ENCODE measurements at regions not wholly inside any gene's neighbourhood (a gene's known extent, or its start where the extent isn't known, plus 50 kb on each side); places are given as distances from the start of the nearest gene placed in this dataset.

DNA sequence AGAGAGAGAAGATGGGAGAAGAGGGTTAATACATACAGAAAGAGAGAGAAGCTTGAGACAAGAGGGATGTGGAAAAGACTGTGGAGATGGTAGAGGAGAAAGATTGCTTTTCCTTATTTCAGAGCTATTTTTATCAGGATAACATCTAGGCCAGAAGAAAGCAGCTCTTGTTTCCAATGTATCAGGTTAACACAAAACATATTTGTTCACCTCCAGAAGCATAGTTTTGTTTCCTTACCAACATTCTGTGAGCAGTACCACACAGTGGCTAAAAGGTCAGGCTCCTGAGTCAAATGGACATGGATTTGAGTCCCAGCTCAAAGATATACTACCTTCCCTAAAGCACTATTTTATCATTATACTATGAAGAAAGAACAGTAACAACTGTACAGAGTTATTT is 185.5 kb downstream of the DUSP10 start:
- Histone ChIP-seq H3K36me3 (ENCODE audit: insufficient read depth, low read length) (no peaks in the 10 kb centered on the region), H3K27ac (ENCODE audit: low read length) (no peak overlapping the region), H3F3A (ENCODE audit: insufficient read depth, low read length, poor library complexity, severe bottlenecking) (no peaks in the 10 kb centered on the region), H2AFZ (ENCODE audit: low read depth, low read length) (no peak overlapping the region), H3K9me2 (ENCODE audit: insufficient read depth, low read length) (no peaks in the 10 kb centered on the region), H3K4me2 (ENCODE audit: low read length) (no peak overlapping the region), H3K9me3 (ENCODE audit: low read length) (no peaks in the 10 kb centered on the region), H3K79me2 (replicated peaks; ENCODE audit: insufficient read depth, low read length) (no peaks in the 10 kb centered on the region), H3K27me3 (ENCODE audit: insufficient read depth, low read depth, low read length) (no peaks in the 10 kb centered on the region), H3K9ac (ENCODE audit: low read length) (no peak overlapping the region), H3K4me3 (ENCODE audit: low read length) (no peak overlapping the region), H4K20me1 (ENCODE audit: insufficient read depth) (no peaks in the 10 kb centered on the region)
- TF ChIP-seq EZH2 (IDR thresholded peaks at IDR 0.05; ENCODE audit: borderline replicate concordance, insufficient read depth, low read length, poor library complexity, severe bottlenecking) (no peak), MXI1 (conservative IDR thresholded peaks at IDR 0.05; ENCODE audit: poor library complexity, severe bottlenecking) (no peak), EP300 (conservative IDR thresholded peaks at IDR 0.05; ENCODE audit: poor library complexity, severe bottlenecking) (no peak)

DNA sequence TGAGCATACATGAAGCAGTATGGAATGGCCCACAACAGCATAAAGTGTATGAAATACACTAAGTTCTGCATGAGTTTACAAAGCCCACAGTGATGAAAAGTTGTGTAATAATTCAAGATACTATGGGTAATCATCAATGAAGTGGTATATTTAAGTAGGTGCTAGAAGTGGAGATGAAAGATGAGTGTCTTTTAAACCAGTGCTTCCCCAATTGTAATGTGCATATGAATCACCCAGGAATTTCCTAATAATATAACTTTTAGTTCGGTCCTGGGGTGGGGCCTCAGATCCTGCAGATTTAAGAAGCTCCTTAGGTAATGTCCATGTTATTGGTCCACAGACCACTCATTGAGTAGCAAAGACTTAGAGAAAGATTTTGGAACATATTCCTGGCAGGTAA is 184.9 kb downstream of the DUSP10 start:
- Histone ChIP-seq H2AFZ (ENCODE audit: low read depth, low read length) (no peak overlapping the region), H3K9ac (ENCODE audit: low read length) (no peak overlapping the region), H3F3A (ENCODE audit: insufficient read depth, low read length, poor library complexity, severe bottlenecking) (no peaks in the 10 kb centered on the region), H4K20me1 (ENCODE audit: insufficient read depth) (no peaks in the 10 kb centered on the region), H3K36me3 (ENCODE audit: insufficient read depth, low read length) (no peaks in the 10 kb centered on the region), H3K4me3 (ENCODE audit: low read length) (no peak overlapping the region), H3K79me2 (replicated peaks; ENCODE audit: insufficient read depth, low read length) (no peaks in the 10 kb centered on the region), H3K27me3 (ENCODE audit: insufficient read depth, low read depth, low read length) (no peaks in the 10 kb centered on the region), H3K9me3 (ENCODE audit: low read length) (no peaks in the 10 kb centered on the region), H3K4me2 (ENCODE audit: low read length) (no peak overlapping the region), H3K9me2 (ENCODE audit: insufficient read depth, low read length) (no peaks in the 10 kb centered on the region), H3K27ac (ENCODE audit: low read length) (no peak overlapping the region)
- TF ChIP-seq, protein P1, sequence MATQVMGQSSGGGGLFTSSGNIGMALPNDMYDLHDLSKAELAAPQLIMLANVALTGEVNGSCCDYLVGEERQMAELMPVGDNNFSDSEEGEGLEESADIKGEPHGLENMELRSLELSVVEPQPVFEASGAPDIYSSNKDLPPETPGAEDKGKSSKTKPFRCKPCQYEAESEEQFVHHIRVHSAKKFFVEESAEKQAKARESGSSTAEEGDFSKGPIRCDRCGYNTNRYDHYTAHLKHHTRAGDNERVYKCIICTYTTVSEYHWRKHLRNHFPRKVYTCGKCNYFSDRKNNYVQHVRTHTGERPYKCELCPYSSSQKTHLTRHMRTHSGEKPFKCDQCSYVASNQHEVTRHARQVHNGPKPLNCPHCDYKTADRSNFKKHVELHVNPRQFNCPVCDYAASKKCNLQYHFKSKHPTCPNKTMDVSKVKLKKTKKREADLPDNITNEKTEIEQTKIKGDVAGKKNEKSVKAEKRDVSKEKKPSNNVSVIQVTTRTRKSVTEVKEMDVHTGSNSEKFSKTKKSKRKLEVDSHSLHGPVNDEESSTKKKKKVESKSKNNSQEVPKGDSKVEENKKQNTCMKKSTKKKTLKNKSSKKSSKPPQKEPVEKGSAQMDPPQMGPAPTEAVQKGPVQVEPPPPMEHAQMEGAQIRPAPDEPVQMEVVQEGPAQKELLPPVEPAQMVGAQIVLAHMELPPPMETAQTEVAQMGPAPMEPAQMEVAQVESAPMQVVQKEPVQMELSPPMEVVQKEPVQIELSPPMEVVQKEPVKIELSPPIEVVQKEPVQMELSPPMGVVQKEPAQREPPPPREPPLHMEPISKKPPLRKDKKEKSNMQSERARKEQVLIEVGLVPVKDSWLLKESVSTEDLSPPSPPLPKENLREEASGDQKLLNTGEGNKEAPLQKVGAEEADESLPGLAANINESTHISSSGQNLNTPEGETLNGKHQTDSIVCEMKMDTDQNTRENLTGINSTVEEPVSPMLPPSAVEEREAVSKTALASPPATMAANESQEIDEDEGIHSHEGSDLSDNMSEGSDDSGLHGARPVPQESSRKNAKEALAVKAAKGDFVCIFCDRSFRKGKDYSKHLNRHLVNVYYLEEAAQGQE (IDR thresholded peaks at IDR 0.05; ENCODE audit: borderline replicate concordance): no peak
- no peak for TF ChIP-seq EZH2 (IDR thresholded peaks at IDR 0.05; ENCODE audit: borderline replicate concordance, insufficient read depth, low read length, poor library complexity, severe bottlenecking)
- TF ChIP-seq TAF1 (IDR thresholded peaks at IDR 0.05; ENCODE audit: low read depth): no peak
- no peak for TF ChIP-seq SMC3 (conservative IDR thresholded peaks at IDR 0.05; ENCODE audit: poor library complexity)
- no peak for TF ChIP-seq EP300 (conservative IDR thresholded peaks at IDR 0.05; ENCODE audit: poor library complexity, severe bottlenecking)
- TF ChIP-seq, protein P2, sequence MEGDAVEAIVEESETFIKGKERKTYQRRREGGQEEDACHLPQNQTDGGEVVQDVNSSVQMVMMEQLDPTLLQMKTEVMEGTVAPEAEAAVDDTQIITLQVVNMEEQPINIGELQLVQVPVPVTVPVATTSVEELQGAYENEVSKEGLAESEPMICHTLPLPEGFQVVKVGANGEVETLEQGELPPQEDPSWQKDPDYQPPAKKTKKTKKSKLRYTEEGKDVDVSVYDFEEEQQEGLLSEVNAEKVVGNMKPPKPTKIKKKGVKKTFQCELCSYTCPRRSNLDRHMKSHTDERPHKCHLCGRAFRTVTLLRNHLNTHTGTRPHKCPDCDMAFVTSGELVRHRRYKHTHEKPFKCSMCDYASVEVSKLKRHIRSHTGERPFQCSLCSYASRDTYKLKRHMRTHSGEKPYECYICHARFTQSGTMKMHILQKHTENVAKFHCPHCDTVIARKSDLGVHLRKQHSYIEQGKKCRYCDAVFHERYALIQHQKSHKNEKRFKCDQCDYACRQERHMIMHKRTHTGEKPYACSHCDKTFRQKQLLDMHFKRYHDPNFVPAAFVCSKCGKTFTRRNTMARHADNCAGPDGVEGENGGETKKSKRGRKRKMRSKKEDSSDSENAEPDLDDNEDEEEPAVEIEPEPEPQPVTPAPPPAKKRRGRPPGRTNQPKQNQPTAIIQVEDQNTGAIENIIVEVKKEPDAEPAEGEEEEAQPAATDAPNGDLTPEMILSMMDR (IDR thresholded peaks at IDR 0.05; ENCODE audit: poor library complexity, severe bottlenecking): no peak
- no peak for TF ChIP-seq POLR2AphosphoS5 (IDR thresholded peaks at IDR 0.05)
- no peak for TF ChIP-seq RAD21 (conservative IDR thresholded peaks at IDR 0.05)

DNA sequence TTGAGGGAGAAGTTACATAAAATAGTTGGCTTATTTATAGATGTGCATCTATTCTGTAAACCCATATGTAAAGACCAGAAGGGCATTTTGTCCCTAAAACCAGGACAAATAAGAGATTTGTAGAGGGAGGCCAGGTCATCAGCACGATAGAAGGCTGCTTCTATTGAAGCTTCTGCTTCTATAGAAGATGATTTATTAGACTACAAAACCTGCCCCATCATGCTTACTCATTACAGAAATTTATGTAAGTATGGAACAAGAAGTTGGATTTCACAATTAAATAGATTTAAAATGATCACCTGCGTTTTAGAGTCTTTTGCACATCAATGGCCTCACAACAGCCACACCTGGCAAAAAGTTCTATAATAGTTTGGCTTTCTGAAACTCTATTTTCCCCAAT is 183.5 kb downstream of the DUSP10 start:
- Histone ChIP-seq H4K20me1 (ENCODE audit: insufficient read depth) (no peaks in the 10 kb centered on the region), H3K9me2 (ENCODE audit: insufficient read depth, low read length) (no peaks in the 10 kb centered on the region), H2AFZ (ENCODE audit: low read depth, low read length) (no peak overlapping the region), H3K9ac (ENCODE audit: low read length) (no peak overlapping the region), H3K9me3 (ENCODE audit: low read length) (no peaks in the 10 kb centered on the region), H3K79me2 (replicated peaks; ENCODE audit: insufficient read depth, low read length) (no peaks in the 10 kb centered on the region), H3K36me3 (ENCODE audit: insufficient read depth, low read length) (no peaks in the 10 kb centered on the region), H3K27ac (ENCODE audit: low read length) (no peak overlapping the region), H3K4me2 (ENCODE audit: low read length) (no peak overlapping the region), H3K4me3 (ENCODE audit: low read length) (no peak overlapping the region), H3F3A (ENCODE audit: insufficient read depth, low read length, poor library complexity, severe bottlenecking) (no peaks in the 10 kb centered on the region), H3K27me3 (ENCODE audit: insufficient read depth, low read depth, low read length) (no peaks in the 10 kb centered on the region)
- no peak for TF ChIP-seq TAF1 (IDR thresholded peaks at IDR 0.05; ENCODE audit: low read depth)
- no peak for TF ChIP-seq RAD21 (conservative IDR thresholded peaks at IDR 0.05)
- TF ChIP-seq EP300 (conservative IDR thresholded peaks at IDR 0.05; ENCODE audit: poor library complexity, severe bottlenecking): no peak
